HepG2 (cell line): ENCODE measurements at regions not wholly inside any gene's neighbourhood (a gene's known extent, or its start where the extent isn't known, plus 50 kb on each side); places are given as distances from the start of the nearest gene placed in this dataset.

Experiments
- GFI1 ChIP-seq: sonication (generic); formaldehyde crosslinking; IDR thresholded peaks from 2 replicates; pipeline ENCODE4 v1.5.0; 2020; ENCODE audit warnings: missing genetic modification reagents, mild to moderate bottlenecking, borderline replicate concordance
- GTF3A ChIP-seq: sonication (generic); formaldehyde crosslinking; conservative IDR thresholded peaks from 2 replicates; pipeline ENCODE4 v1.4.0; 2020; ENCODE audit warnings: mild to moderate bottlenecking, missing genetic modification reagents
- KDM5A ChIP-seq: fragments of 200-600 bp; sonication (generic); IDR thresholded peaks from 2 replicates; pipeline ENCODE4 v1.7.0; 2018; ENCODE audit warnings: antibody characterized with exemption, mild to moderate bottlenecking, low read length, borderline replicate concordance
- MEIS1 ChIP-seq: sonication (generic); formaldehyde crosslinking; IDR thresholded peaks from 2 replicates; pipeline ENCODE4 v1.9.0; 2021; ENCODE audit warnings: mild to moderate bottlenecking, missing genetic modification reagents, moderate library complexity, borderline replicate concordance
- REXO4 ChIP-seq: sonication (generic); formaldehyde crosslinking; IDR thresholded peaks from 2 replicates; pipeline ENCODE4 v1.8.0; 2022; ENCODE audit warnings: missing genetic modification reagents, mild to moderate bottlenecking, borderline replicate concordance
- SALL1 ChIP-seq: sonication (generic); formaldehyde crosslinking; IDR thresholded peaks from 2 replicates; pipeline ENCODE4 v1.8.0; 2022; ENCODE audit warnings: mild to moderate bottlenecking, missing genetic modification reagents
- SMC3 ChIP-seq: IDR thresholded peaks from 2 replicates; pipeline ENCODE4 v1.6.1; 2011; ENCODE audit warnings: low read length, improper control_type of control experiment
- ZBTB38 ChIP-seq: sonication (generic); formaldehyde crosslinking; IDR thresholded peaks from 2 replicates; pipeline ENCODE4 v1.5.1; 2020; ENCODE audit warnings: mild to moderate bottlenecking, missing genetic modification reagents
- ZMYM3 ChIP-seq: sonication (generic); formaldehyde crosslinking; IDR thresholded peaks from 2 replicates; pipeline ENCODE4 v1.5.1; 2020; ENCODE audit warnings: mild to moderate bottlenecking, missing genetic modification reagents
- ZNF34 ChIP-seq: sonication (generic); formaldehyde crosslinking; IDR thresholded peaks from 2 replicates; pipeline ENCODE4 v1.4.0; 2020; ENCODE audit warnings: mild to moderate bottlenecking, missing genetic modification reagents, borderline replicate concordance
- ZNF431 ChIP-seq: sonication (generic); formaldehyde crosslinking; IDR thresholded peaks from 2 replicates; pipeline ENCODE4 v1.9.0; 2022; ENCODE audit warnings: missing genetic modification reagents, low read depth, mild to moderate bottlenecking, borderline replicate concordance
- ZNF543 ChIP-seq: sonication (generic); formaldehyde crosslinking; IDR thresholded peaks from 2 replicates; pipeline ENCODE4 v1.4.0; 2020; ENCODE audit warnings: mild to moderate bottlenecking, missing genetic modification reagents
- ZNF790 ChIP-seq: sonication (generic); formaldehyde crosslinking; IDR thresholded peaks from 2 replicates; pipeline ENCODE4 v1.8.0; 2022; ENCODE audit warnings: missing genetic modification reagents, mild to moderate bottlenecking, borderline replicate concordance
- TF ChIP-seq, protein P1 (sequence below): IDR thresholded peaks from 2 replicates; pipeline ENCODE4 v1.6.1; 2016; ENCODE audit warnings: control low read depth
- TF ChIP-seq, protein P2 (sequence below): sonication (generic); formaldehyde crosslinking; IDR thresholded peaks from 2 replicates; pipeline ENCODE4 v1.4.0; 2020; ENCODE audit warnings: missing genetic modification reagents
- TF ChIP-seq, protein P3 (sequence below): sonication (generic); formaldehyde crosslinking; IDR thresholded peaks from 2 replicates; pipeline ENCODE4 v1.4.0; 2020; ENCODE audit warnings: missing genetic modification reagents, borderline replicate concordance
- TF ChIP-seq, protein P4 (sequence below): sonication (generic); formaldehyde crosslinking; IDR thresholded peaks from 2 replicates; pipeline ENCODE4 v1.4.0; 2020; ENCODE audit warnings: missing genetic modification reagents, borderline replicate concordance
- TF ChIP-seq, protein P5 (sequence below): IDR thresholded peaks from 2 replicates; pipeline ENCODE4 v1.6.1; 2016

DNA sequence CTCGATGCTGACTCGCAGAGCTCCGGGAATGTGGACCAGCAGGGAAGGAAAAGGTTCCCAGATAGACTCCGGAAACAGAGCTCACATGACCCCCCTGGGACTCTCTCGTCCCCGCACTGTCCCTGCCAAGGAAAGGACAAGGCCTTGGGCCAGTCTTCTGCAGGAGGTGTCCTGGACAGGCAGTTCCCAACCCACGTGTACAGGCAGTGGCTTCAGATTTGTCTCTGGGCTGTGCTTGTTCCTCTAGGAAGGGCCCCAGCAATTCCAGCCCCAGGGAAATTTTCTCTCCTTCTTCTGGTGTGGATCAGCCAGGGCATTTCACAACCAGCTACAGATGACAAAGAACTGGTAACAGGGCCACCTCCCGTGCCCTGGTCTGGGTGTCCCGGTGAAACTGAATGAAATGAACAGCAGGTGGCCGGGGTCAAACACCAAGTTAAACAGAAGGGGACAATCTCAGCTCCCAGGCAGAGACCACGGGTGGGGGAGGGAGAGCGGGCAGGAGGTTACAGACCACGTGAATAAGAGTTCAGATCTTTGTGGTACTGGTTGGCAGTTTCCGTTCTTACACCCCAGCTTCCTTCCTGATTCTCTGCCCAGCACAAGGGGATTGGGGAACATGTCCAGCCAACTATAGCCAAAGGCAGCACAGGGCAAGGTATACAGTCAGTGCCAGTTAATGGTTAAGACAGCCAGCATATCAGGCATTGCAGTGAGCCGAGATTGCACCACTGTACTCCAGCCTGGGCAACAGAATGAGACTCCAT, 52.2 kb upstream of the CAB39 start (continued):
- TF ChIP-seq GFI1 (CRISPR knock-in tag) = peak; percentile 26; the same call in 1 of the 2 replicates
- peak; percentile 13; the same call in 1 of the 2 replicates for TF ChIP-seq SMC3
- TF ChIP-seq ZMYM3 = no peak
- TF ChIP-seq, protein P1, sequence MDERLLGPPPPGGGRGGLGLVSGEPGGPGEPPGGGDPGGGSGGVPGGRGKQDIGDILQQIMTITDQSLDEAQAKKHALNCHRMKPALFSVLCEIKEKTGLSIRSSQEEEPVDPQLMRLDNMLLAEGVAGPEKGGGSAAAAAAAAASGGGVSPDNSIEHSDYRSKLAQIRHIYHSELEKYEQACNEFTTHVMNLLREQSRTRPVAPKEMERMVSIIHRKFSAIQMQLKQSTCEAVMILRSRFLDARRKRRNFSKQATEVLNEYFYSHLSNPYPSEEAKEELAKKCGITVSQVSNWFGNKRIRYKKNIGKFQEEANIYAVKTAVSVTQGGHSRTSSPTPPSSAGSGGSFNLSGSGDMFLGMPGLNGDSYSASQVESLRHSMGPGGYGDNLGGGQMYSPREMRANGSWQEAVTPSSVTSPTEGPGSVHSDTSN (CRISPR knock-in tag) = no peak
- TF ChIP-seq, protein P2, sequence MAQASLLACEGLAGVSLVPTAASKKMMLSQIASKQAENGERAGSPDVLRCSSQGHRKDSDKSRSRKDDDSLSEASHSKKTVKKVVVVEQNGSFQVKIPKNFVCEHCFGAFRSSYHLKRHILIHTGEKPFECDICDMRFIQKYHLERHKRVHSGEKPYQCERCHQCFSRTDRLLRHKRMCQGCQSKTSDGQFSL (CRISPR knock-in tag) = no peak
- TF ChIP-seq, protein P3, sequence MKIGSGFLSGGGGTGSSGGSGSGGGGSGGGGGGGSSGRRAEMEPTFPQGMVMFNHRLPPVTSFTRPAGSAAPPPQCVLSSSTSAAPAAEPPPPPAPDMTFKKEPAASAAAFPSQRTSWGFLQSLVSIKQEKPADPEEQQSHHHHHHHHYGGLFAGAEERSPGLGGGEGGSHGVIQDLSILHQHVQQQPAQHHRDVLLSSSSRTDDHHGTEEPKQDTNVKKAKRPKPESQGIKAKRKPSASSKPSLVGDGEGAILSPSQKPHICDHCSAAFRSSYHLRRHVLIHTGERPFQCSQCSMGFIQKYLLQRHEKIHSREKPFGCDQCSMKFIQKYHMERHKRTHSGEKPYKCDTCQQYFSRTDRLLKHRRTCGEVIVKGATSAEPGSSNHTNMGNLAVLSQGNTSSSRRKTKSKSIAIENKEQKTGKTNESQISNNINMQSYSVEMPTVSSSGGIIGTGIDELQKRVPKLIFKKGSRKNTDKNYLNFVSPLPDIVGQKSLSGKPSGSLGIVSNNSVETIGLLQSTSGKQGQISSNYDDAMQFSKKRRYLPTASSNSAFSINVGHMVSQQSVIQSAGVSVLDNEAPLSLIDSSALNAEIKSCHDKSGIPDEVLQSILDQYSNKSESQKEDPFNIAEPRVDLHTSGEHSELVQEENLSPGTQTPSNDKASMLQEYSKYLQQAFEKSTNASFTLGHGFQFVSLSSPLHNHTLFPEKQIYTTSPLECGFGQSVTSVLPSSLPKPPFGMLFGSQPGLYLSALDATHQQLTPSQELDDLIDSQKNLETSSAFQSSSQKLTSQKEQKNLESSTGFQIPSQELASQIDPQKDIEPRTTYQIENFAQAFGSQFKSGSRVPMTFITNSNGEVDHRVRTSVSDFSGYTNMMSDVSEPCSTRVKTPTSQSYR = peak; percentile 85
- TF ChIP-seq, protein P4, sequence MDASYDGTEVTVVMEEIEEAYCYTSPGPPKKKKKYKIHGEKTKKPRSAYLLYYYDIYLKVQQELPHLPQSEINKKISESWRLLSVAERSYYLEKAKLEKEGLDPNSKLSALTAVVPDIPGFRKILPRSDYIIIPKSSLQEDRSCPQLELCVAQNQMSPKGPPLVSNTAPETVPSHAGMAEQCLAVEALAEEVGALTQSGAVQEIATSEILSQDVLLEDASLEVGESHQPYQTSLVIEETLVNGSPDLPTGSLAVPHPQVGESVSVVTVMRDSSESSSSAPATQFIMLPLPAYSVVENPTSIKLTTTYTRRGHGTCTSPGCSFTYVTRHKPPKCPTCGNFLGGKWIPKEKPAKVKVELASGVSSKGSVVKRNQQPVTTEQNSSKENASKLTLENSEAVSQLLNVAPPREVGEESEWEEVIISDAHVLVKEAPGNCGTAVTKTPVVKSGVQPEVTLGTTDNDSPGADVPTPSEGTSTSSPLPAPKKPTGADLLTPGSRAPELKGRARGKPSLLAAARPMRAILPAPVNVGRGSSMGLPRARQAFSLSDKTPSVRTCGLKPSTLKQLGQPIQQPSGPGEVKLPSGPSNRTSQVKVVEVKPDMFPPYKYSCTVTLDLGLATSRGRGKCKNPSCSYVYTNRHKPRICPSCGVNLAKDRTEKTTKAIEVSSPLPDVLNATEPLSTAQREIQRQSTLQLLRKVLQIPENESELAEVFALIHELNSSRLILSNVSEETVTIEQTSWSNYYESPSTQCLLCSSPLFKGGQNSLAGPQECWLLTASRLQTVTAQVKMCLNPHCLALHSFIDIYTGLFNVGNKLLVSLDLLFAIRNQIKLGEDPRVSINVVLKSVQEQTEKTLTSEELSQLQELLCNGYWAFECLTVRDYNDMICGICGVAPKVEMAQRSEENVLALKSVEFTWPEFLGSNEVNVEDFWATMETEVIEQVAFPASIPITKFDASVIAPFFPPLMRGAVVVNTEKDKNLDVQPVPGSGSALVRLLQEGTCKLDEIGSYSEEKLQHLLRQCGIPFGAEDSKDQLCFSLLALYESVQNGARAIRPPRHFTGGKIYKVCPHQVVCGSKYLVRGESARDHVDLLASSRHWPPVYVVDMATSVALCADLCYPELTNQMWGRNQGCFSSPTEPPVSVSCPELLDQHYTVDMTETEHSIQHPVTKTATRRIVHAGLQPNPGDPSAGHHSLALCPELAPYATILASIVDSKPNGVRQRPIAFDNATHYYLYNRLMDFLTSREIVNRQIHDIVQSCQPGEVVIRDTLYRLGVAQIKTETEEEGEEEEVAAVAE (CRISPR knock-in tag) = no peak
- no peak for TF ChIP-seq ZNF790 (CRISPR knock-in tag)
- TF ChIP-seq, protein P5, sequence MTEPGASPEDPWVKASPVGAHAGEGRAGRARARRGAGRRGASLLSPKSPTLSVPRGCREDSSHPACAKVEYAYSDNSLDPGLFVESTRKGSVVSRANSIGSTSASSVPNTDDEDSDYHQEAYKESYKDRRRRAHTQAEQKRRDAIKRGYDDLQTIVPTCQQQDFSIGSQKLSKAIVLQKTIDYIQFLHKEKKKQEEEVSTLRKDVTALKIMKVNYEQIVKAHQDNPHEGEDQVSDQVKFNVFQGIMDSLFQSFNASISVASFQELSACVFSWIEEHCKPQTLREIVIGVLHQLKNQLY (CRISPR knock-in tag) = no peak
- TF ChIP-seq KDM5A = no peak
- TF ChIP-seq MEIS1 (CRISPR knock-in tag) = no peak
- 0 out of 2 replicates have a peak, but pooled peaks have one; percentile 40 for TF ChIP-seq ZNF543 (CRISPR knock-in tag)
- no peak for TF ChIP-seq ZNF34 (CRISPR knock-in tag)
- TF ChIP-seq REXO4 (CRISPR knock-in tag) = no peak
- peak; percentile 24; the same call in 1 of the 2 replicates for TF ChIP-seq SALL1 (CRISPR knock-in tag)
- TF ChIP-seq GTF3A (CRISPR knock-in tag) = no peak
- no peak for TF ChIP-seq ZBTB38 (CRISPR knock-in tag)
- TF ChIP-seq ZNF431 (CRISPR knock-in tag) = 0 out of 2 replicates have a peak, but pooled peaks have one; percentile 30
